ENCODE measurements at regions not wholly inside any gene's neighbourhood (a gene's known extent, or its start where the extent isn't known, plus 50 kb on each side); places are given as distances from the start of the nearest gene placed in this dataset.

DNA sequence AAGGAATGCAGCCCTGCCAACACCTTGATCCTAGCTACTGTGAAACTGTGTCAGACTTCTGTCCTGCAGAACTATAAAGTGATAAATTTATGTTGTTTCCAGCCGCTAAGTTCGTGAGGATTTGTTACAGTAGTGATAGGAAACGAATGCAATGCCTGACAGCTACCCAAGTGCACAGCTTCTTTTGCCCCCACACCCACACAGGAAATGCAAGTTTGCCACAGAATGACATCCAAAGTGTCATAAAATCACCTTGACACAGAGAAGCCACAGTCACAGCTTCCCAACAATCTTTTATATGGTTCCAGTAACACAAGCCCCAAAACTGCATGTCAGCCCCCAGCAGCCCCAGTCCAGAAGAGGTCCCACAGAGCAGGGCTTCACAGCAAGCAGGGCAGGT lies 216.9 kb upstream of the S100G start:
- no TSS peak for BruUV-seq (replicated peaks)
- Histone ChIP-seq H3K27me3 (ENCODE audit: control insufficient read depth, insufficient read depth, low read length) (no peaks in the 10 kb centered on the region), H3K4me1 (ENCODE audit: control insufficient read depth, insufficient read depth, low read length) (no peaks in the 10 kb centered on the region), H3K27ac (ENCODE audit: low read length) (no peak overlapping the region), H3K9me3 (ENCODE audit: control insufficient read depth, insufficient read depth, low read depth, low read length) (no peaks in the 10 kb centered on the region), H3K4me3 (ENCODE audit: low read depth in 2 of 2, low read length in 2 of 2) (no peak overlapping the region), H3K36me3 (ENCODE audit: control insufficient read depth, insufficient read depth, low read length) (no peaks in the 10 kb centered on the region)
- ATAC-seq (no peak), DNase-seq (ENCODE audit: low read depth, low spot score) (no peak)
- ChIA-PET CTCF (no interaction called here), POLR2A (no interaction called here)
- TF ChIP-seq SIN3A (IDR thresholded peaks at IDR 0.05; ENCODE audit: borderline replicate concordance, insufficient read depth, low read depth, low read length) (no peak), TCF7L2 (IDR thresholded peaks at IDR 0.05; ENCODE audit: low read depth, low read length) (no peak), POLR2AphosphoS5 (IDR thresholded peaks at IDR 0.05; ENCODE audit: low read depth, low read length) (no peak)
- TF ChIP-seq, protein P1, sequence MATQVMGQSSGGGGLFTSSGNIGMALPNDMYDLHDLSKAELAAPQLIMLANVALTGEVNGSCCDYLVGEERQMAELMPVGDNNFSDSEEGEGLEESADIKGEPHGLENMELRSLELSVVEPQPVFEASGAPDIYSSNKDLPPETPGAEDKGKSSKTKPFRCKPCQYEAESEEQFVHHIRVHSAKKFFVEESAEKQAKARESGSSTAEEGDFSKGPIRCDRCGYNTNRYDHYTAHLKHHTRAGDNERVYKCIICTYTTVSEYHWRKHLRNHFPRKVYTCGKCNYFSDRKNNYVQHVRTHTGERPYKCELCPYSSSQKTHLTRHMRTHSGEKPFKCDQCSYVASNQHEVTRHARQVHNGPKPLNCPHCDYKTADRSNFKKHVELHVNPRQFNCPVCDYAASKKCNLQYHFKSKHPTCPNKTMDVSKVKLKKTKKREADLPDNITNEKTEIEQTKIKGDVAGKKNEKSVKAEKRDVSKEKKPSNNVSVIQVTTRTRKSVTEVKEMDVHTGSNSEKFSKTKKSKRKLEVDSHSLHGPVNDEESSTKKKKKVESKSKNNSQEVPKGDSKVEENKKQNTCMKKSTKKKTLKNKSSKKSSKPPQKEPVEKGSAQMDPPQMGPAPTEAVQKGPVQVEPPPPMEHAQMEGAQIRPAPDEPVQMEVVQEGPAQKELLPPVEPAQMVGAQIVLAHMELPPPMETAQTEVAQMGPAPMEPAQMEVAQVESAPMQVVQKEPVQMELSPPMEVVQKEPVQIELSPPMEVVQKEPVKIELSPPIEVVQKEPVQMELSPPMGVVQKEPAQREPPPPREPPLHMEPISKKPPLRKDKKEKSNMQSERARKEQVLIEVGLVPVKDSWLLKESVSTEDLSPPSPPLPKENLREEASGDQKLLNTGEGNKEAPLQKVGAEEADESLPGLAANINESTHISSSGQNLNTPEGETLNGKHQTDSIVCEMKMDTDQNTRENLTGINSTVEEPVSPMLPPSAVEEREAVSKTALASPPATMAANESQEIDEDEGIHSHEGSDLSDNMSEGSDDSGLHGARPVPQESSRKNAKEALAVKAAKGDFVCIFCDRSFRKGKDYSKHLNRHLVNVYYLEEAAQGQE (IDR thresholded peaks at IDR 0.05; ENCODE audit: insufficient read depth in 1 of 2, low read depth in 2 of 2, low read length in 1 of 2): no peak
- TF ChIP-seq, protein P2, sequence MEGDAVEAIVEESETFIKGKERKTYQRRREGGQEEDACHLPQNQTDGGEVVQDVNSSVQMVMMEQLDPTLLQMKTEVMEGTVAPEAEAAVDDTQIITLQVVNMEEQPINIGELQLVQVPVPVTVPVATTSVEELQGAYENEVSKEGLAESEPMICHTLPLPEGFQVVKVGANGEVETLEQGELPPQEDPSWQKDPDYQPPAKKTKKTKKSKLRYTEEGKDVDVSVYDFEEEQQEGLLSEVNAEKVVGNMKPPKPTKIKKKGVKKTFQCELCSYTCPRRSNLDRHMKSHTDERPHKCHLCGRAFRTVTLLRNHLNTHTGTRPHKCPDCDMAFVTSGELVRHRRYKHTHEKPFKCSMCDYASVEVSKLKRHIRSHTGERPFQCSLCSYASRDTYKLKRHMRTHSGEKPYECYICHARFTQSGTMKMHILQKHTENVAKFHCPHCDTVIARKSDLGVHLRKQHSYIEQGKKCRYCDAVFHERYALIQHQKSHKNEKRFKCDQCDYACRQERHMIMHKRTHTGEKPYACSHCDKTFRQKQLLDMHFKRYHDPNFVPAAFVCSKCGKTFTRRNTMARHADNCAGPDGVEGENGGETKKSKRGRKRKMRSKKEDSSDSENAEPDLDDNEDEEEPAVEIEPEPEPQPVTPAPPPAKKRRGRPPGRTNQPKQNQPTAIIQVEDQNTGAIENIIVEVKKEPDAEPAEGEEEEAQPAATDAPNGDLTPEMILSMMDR (IDR thresholded peaks at IDR 0.05): no peak
- in situ Hi-C loops (cut with HindIII; ENCODE audit: low pct_unique_long_range_greater_than_20kb, low sequenced_read_pairs) (no loop called here), intact Hi-C loops (cut with micrococcal nuclease; ENCODE audit: unreplicated experiment) (no loop called here)

DNA sequence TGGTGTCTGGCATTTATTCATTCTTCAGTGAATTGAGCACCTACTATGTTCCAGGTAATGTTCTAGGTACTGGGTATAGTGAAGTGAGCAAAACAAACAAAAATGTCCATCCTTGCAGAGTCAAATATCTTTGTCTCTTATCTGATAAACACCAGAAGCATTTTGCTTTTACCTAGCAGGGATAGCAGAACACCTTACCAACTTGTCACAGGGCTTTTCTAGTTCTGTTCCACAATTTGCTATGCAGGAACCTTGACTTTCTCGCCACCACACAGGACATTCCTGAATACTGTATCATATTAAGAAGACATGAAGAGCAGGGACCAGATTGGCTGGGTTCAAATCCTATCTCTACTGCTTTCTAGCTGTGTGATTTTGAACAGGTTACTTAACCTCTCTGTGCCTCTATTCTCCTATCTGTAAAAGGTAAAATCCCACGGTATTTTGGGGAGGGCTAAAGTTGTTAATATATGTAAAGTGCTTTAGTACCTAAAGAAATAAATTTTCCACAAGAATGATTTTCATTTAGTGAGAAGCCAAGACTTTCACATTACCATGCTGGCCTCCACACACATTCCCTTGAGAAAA lies 214.5 kb upstream of the S100G start:
- BruUV-seq (replicated peaks): no TSS peak
- Histone ChIP-seq H3K4me1 (ENCODE audit: control insufficient read depth, insufficient read depth, low read length) (no peaks in the 10 kb centered on the region), H3K9me3 (ENCODE audit: control insufficient read depth, insufficient read depth, low read depth, low read length) (no peaks in the 10 kb centered on the region), H3K27me3 (ENCODE audit: control insufficient read depth, insufficient read depth, low read length) (no peaks in the 10 kb centered on the region), H3K27ac (ENCODE audit: low read length) (no peak overlapping the region), H3K36me3 (ENCODE audit: control insufficient read depth, insufficient read depth, low read length) (no peaks in the 10 kb centered on the region), H3K4me3 (ENCODE audit: low read depth in 2 of 2, low read length in 2 of 2) (no peak overlapping the region)
- DNase-seq (ENCODE audit: low read depth, low spot score): no peak
- ATAC-seq: no peak
- CTCF ChIA-PET: no interaction called here
- TF ChIP-seq, protein P2 (IDR thresholded peaks at IDR 0.05): no peak
- no peak for TF ChIP-seq SIN3A (IDR thresholded peaks at IDR 0.05; ENCODE audit: borderline replicate concordance, insufficient read depth, low read depth, low read length)
- TF ChIP-seq, protein P1 (IDR thresholded peaks at IDR 0.05; ENCODE audit: insufficient read depth in 1 of 2, low read depth in 2 of 2, low read length in 1 of 2): no peak
- no peak for TF ChIP-seq TCF7L2 (IDR thresholded peaks at IDR 0.05; ENCODE audit: low read depth, low read length)
- no peak for TF ChIP-seq POLR2AphosphoS5 (IDR thresholded peaks at IDR 0.05; ENCODE audit: low read depth, low read length)
- in situ Hi-C loops (cut with HindIII; ENCODE audit: low pct_unique_long_range_greater_than_20kb, low sequenced_read_pairs) (no loop called here), intact Hi-C loops (cut with micrococcal nuclease; ENCODE audit: unreplicated experiment) (loop anchor here (5.0 kb wide), 1 partner anchor 237 kb away; no protein-coding TSS in a partner anchor)
- POLR2A ChIA-PET: no interaction called here
